CD4-positive, alpha-beta T cell (primary cell): ENCODE measurements at regions not wholly inside any gene's neighbourhood (a gene's known extent, or its start where the extent isn't known, plus 50 kb on each side); places are given as distances from the start of the nearest gene placed in this dataset.

ENCODE experiments used
- ATAC-seq: fragments of 200-7000 bp; cut with Tn5 transposase; one replicate; pipeline ENCODE4 v1.10.0; 2022; ENCODE audit warnings: mild to moderate bottlenecking; ENCODE audit not compliant: poor library complexity
- CTCF ChIA-PET: fragments of 350-600 bp; sonication (Branson Sonifier 250); formaldehyde crosslinking; loops from one replicate; lab custom pipeline; 2021; ENCODE audit warnings: antibody characterized with exemption, inconsistent platforms; lab: Charles Lee
- POLR2A ChIA-PET: fragments of 350-600 bp; sonication (Branson Sonifier 250); formaldehyde crosslinking; loops from one replicate; lab custom pipeline; 2021; ENCODE audit warnings: antibody characterized with exemption, inconsistent platforms; lab: Charles Lee
- DNase-seq, 14 experiments: peaks; one replicate each; pipeline ENCODE4 v3.0.0-alpha.2; 2013 to 2020; ENCODE audit warnings: mixed read lengths in 2 of 14
- H3K27ac ChIP-seq, 2 donors: one replicate each; pipeline versions ENCODE4 v1.5.1 to v1.7.0; 2013; ENCODE audit warnings: low read length in 2 of 2, low read depth in 1 of 2, mild to moderate bottlenecking in 1 of 2
- H3K27me3 ChIP-seq, 2 experiments: 1 replicate in 1 of 2; 2 replicates in 1 of 2; pipeline versions ENCODE4 v1.6.1 to v1.7.0; 2013; ENCODE audit warnings: low read length in 2 of 2, control low read depth in 1 of 2, mild to moderate bottlenecking in 1 of 2, moderate library complexity in 1 of 2; ENCODE audit not compliant: insufficient read depth in 2 of 2, control insufficient read depth in 1 of 2
- H3K36me3 ChIP-seq: one replicate; pipeline ENCODE4 v1.6.1; 2013; ENCODE audit warnings: low read length, control low read depth; ENCODE audit not compliant: insufficient read depth
- H3K4me1 ChIP-seq: one replicate; pipeline ENCODE4 v1.6.1; 2013; ENCODE audit warnings: low read length, control low read depth; ENCODE audit not compliant: insufficient read depth
- H3K4me3 ChIP-seq: one replicate; pipeline ENCODE4 v1.5.1; 2013; ENCODE audit warnings: mild to moderate bottlenecking, low read length, moderate library complexity
- H3K9me3 ChIP-seq, 2 experiments: 1 replicate in 1 of 2; 2 replicates in 1 of 2; pipeline versions ENCODE4 v1.6.1 to v1.7.0; 2013; ENCODE audit warnings: low read length in 2 of 2, mild to moderate bottlenecking in 2 of 2, control low read depth in 1 of 2, moderate library complexity in 1 of 2; ENCODE audit not compliant: control insufficient read depth in 1 of 2, insufficient read depth in 1 of 2
- H3K27ac Mint-ChIP-seq: one replicate; pipeline ENCODE4 v1.8.0; 2020; ENCODE audit warnings: mixed read lengths
- H3K27me3 Mint-ChIP-seq: one replicate; pipeline ENCODE4 v1.8.0; 2021; ENCODE audit warnings: mixed read lengths
- H3K36me3 Mint-ChIP-seq: one replicate; pipeline ENCODE4 v1.8.0; 2021; ENCODE audit warnings: low read depth, mixed read lengths
- H3K4me1 Mint-ChIP-seq: one replicate; pipeline ENCODE4 v1.8.0; 2021; ENCODE audit warnings: low read depth, mixed read lengths
- H3K4me3 Mint-ChIP-seq: one replicate; pipeline ENCODE4 v1.8.0; 2020; ENCODE audit warnings: mild to moderate bottlenecking, mixed read lengths
- H3K9me3 Mint-ChIP-seq: one replicate; pipeline ENCODE4 v1.8.0; 2020; ENCODE audit warnings: mixed read lengths
- intact Hi-C, 2 experiments: fragments of 100-400 bp; cut with DNase I in 1 of 2; cut with micrococcal nuclease in 1 of 2; formaldehyde crosslinking; loops; one replicate each; pipeline versions ENCODE4 v1.15.1 to v1.9.0; 2023 to 2025; cut with DNase I, micrococcal nuclease
- TF ChIP-seq, protein P1 (sequence below): fragments of 200-600 bp; IDR thresholded peaks from one replicate; pipeline ENCODE4 v1.8.0; 2022; ENCODE audit warnings: antibody characterized with exemption, mild to moderate bottlenecking

DNA sequence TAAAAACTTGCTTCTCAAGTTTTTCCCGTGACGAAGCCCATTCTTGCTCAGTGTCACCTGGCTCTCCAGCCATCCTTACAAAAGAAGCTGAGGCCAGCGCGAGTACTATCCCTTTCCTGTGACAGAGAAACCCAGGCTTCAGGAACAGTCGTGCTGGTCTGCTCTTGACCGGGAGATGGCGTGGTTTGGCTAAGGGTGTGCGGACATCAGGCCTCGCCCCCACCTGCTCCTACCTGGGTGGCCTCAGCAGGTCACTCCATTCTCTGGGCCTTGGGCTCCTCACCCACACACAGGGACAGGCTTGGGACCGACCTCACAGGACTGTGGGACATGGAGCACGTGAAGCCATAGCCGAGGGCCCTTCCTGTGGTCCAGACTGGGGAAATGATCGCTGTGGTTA is 75.2 kb upstream of the CIBAR2 start:
- Histone ChIP-seq H3K27me3 (no peaks in the 10 kb centered on the region), H3K9me3 (peaks cover 19 to 47% of the 10 kb centered on the region in 2 experiments), H3K27ac (no peak overlapping the region), H3K4me1 (no peaks in the 10 kb centered on the region), H3K4me3 (no peak overlapping the region), H3K36me3 (no peaks in the 10 kb centered on the region)
- peaks cover 5% of the 10 kb centered on the region for H3K9me3 Mint-ChIP-seq
- CTCF ChIA-PET: no interaction called here
- H3K4me1 Mint-ChIP-seq: no peaks in the 10 kb centered on the region
- TF ChIP-seq, protein P1, sequence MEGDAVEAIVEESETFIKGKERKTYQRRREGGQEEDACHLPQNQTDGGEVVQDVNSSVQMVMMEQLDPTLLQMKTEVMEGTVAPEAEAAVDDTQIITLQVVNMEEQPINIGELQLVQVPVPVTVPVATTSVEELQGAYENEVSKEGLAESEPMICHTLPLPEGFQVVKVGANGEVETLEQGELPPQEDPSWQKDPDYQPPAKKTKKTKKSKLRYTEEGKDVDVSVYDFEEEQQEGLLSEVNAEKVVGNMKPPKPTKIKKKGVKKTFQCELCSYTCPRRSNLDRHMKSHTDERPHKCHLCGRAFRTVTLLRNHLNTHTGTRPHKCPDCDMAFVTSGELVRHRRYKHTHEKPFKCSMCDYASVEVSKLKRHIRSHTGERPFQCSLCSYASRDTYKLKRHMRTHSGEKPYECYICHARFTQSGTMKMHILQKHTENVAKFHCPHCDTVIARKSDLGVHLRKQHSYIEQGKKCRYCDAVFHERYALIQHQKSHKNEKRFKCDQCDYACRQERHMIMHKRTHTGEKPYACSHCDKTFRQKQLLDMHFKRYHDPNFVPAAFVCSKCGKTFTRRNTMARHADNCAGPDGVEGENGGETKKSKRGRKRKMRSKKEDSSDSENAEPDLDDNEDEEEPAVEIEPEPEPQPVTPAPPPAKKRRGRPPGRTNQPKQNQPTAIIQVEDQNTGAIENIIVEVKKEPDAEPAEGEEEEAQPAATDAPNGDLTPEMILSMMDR: no peak
- H3K36me3 Mint-ChIP-seq: no peaks in the 10 kb centered on the region
- no peak overlapping the region for H3K4me3 Mint-ChIP-seq
- H3K27ac Mint-ChIP-seq: no peak overlapping the region
- POLR2A ChIA-PET: no interaction called here
- intact Hi-C loops: no loop called here
- no peak for DNase-seq
- H3K27me3 Mint-ChIP-seq: peaks cover 13% of the 10 kb centered on the region
- no peak for ATAC-seq

DNA sequence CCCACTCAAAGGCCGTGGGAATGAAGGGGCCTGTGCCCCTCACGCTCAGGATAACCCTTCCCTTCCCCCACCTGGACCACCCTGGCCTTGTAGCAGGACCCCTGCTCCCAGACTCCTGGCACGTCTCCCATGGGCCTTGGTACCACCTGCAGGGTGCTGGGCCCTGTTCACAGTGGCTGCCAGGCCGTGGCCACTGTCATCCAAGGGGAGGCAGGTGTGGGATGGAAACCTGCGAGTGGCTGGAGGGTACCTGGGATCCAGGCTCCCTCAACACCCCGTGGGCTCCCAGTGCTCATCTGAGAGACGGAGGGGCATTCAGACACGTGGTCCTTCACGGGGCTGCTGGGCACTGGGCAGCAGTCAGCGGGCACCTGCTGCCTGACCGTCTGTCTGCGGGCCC is 75.6 kb upstream of the CIBAR2 start:
- peaks cover 19 to 49% of the 10 kb centered on the region in 2 experiments for H3K9me3 ChIP-seq
- Mint-ChIP-seq H3K4me1 (no peaks in the 10 kb centered on the region), H3K27ac (no peak overlapping the region), H3K27me3 (peaks cover 10% of the 10 kb centered on the region), H3K36me3 (no peaks in the 10 kb centered on the region), H3K9me3 (peaks cover 5% of the 10 kb centered on the region), H3K4me3 (no peak overlapping the region)
- TF ChIP-seq, protein P1: no peak
- no peak for ATAC-seq
- no peaks in the 10 kb centered on the region for H3K36me3 ChIP-seq
- no peak overlapping the region for H3K27ac ChIP-seq
- ChIA-PET CTCF (no interaction called here), POLR2A (no interaction called here)
- intact Hi-C loops: no loop called here
- DNase-seq: no peak
- H3K4me3 ChIP-seq: no peak overlapping the region
- no peaks in the 10 kb centered on the region for H3K27me3 ChIP-seq
- no peaks in the 10 kb centered on the region for H3K4me1 ChIP-seq

DNA sequence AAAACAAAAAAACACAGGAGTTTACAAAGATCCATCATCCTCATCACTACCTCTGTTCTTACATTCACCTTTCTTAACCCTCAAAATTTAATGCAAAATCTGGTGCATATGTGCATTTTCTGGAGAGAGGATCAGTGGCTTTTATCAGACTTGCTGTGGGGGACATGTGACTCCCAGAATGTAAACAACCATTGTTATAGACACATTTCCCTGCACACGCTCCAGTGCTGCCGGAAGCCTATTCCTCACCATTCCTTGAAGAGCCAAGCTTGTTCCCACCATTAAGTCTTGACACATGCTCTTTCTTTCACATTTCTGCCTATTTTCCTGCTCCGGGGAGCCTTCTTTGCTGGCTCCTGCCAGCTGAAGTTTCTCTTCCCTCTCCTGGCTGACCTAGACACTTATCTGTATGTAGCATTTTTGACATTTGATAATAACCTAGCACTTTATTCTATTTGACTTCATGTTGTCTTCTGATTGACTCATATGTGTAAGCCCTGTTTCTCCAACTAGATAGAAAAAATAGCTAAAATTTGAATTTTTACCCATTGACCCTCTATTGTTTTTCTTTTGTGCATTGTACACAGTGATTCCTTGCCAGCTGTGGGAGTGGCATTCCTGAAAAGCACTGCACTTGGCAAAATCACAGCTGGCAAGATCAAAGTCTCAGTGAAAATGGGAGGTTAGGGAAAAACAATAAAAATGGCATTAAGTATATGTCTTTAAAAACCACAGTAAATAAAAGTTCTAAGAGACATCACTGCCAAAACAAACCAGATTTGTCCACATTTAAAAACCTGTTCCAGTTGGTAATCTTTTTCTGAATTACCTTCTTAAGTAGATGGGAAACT is 76.8 kb upstream of the CIBAR2 start:
- TF ChIP-seq, protein P1: no peak
- no peaks in the 10 kb centered on the region for H3K4me1 ChIP-seq
- Mint-ChIP-seq H3K36me3 (no peaks in the 10 kb centered on the region), H3K27ac (no peak overlapping the region), H3K27me3 (peaks cover 8% of the 10 kb centered on the region), H3K4me1 (no peaks in the 10 kb centered on the region), H3K4me3 (no peak overlapping the region), H3K9me3 (peaks cover 5% of the 10 kb centered on the region)
- H3K9me3 ChIP-seq: peaks cover 15 to 42% of the 10 kb centered on the region in 2 experiments
- no peaks in the 10 kb centered on the region for H3K36me3 ChIP-seq
- H3K4me3 ChIP-seq: no peak overlapping the region
- no peak for ATAC-seq
- POLR2A ChIA-PET: no interaction called here
- no peak for DNase-seq
- CTCF ChIA-PET: no interaction called here
- no peak overlapping the region for H3K27ac ChIP-seq
- intact Hi-C loops: no loop called here
- no peaks in the 10 kb centered on the region for H3K27me3 ChIP-seq
